Endothelial cell of umbilical vein (primary cell): ENCODE measurements at regions not wholly inside any gene's neighbourhood (a gene's known extent, or its start where the extent isn't known, plus 50 kb on each side); places are given as distances from the start of the nearest gene placed in this dataset.

Source experiments
- BruUV-seq: library from RNA; stranded (reverse); fragments of 400-500 nt; replicated peaks from 2 replicates; lab custom pipeline; 2021; lab: Mats Ljungman, UMichigan
- CTCF ChIA-PET: fragments of 300-600, 350-600 bp; sonication (Branson Sonifier 250); formaldehyde crosslinking; loops from one replicate; lab custom pipeline; 2021; ENCODE audit warnings: antibody characterized with exemption, inconsistent platforms; lab: Charles Lee
- POLR2A ChIA-PET: fragments of 300-600, 350-600 bp; sonication (Branson Sonifier 250); formaldehyde crosslinking; loops from one replicate; lab custom pipeline; 2021; ENCODE audit warnings: antibody characterized with exemption, inconsistent platforms; lab: Charles Lee
- DNase-seq: peaks from one replicate; pipeline ENCODE4 v3.0.0-alpha.2; 2011; ENCODE audit warnings: low read depth, low spot score
- FAIRE-seq: peaks from 2 replicates; lab custom pipeline; 2011; peaks lifted over from hg19 to GRCh38; lab: Jason Lieb, UNC
- H2AFZ ChIP-seq: 2 replicates; pipeline ENCODE4 v1.6.0; 2012; ENCODE audit warnings: low read depth, low read length, control low read depth, inconsistent platforms
- H3K27ac ChIP-seq: 2 replicates; pipeline ENCODE4 v1.5.1; 2011; ENCODE audit warnings: low read depth, mild to moderate bottlenecking, control low read depth, low read length, moderate library complexity; ENCODE audit not compliant: insufficient read depth
- H3K27me3 ChIP-seq, 2 experiments: 2 replicates each; pipeline versions ENCODE4 v1.6.0 to v1.6.1; 2011; ENCODE audit warnings: low read length in 2 of 2, mixed read lengths in 1 of 2; ENCODE audit not compliant: control insufficient read depth in 2 of 2, insufficient read depth in 2 of 2
- H3K36me3 ChIP-seq, 2 experiments: 2 replicates in 1 of 2; 3 replicates in 1 of 2; pipeline ENCODE4 v1.5.1; 2011; ENCODE audit warnings: low read length in 2 of 2, mild to moderate bottlenecking in 1 of 2, moderate library complexity in 1 of 2; ENCODE audit not compliant: control insufficient read depth in 2 of 2, insufficient read depth in 2 of 2; ENCODE audit errors: extremely low read depth in 1 of 2
- H3K4me1 ChIP-seq: 3 replicates; pipeline ENCODE4 v1.5.1; 2011; ENCODE audit warnings: mild to moderate bottlenecking, low read length; ENCODE audit not compliant: control insufficient read depth, insufficient read depth; ENCODE audit errors: extremely low read depth
- H3K4me2 ChIP-seq: 2 replicates; pipeline ENCODE4 v1.6.1; 2011; ENCODE audit warnings: low read length, control low read depth, mixed read lengths; ENCODE audit not compliant: insufficient read depth
- H3K4me3 ChIP-seq, 3 experiments: fragments of 200-600 bp in 1 of 3; sonication (generic), shearing (Covaris generic) in 1 of 3; replicated peaks in 1 of 3; 2 replicates each; pipeline ENCODE4 v1.5.1; 2011 to 2016; ENCODE audit warnings: control low read depth in 3 of 3, low read length in 3 of 3, mild to moderate bottlenecking in 2 of 3, inconsistent platforms in 1 of 3, low read depth in 1 of 3, moderate library complexity in 1 of 3; ENCODE audit not compliant: insufficient read depth in 1 of 3
- H3K79me2 ChIP-seq: 2 replicates; pipeline ENCODE4 v1.6.0; 2012; ENCODE audit warnings: low read length, inconsistent platforms; ENCODE audit not compliant: control insufficient read depth, insufficient read depth
- H3K9ac ChIP-seq: replicated peaks from 2 replicates; pipeline ENCODE3; 2011; ENCODE audit warnings: low read length, control low read depth; ENCODE audit not compliant: insufficient read depth; ENCODE audit errors: extremely low read depth
- H3K9me1 ChIP-seq: replicated peaks from 3 replicates; pipeline ENCODE4 v1.6.0; 2011; ENCODE audit warnings: mild to moderate bottlenecking, low read length; ENCODE audit not compliant: control insufficient read depth, insufficient read depth; ENCODE audit errors: extremely low read depth
- H3K9me3 ChIP-seq: replicated peaks from 2 replicates; pipeline ENCODE4 v1.5.1; 2012; ENCODE audit warnings: low read length, inconsistent platforms; ENCODE audit not compliant: control insufficient read depth, insufficient read depth
- H4K20me1 ChIP-seq: replicated peaks from 2 replicates; pipeline ENCODE3; 2011; ENCODE audit warnings: mild to moderate bottlenecking, low read length; ENCODE audit not compliant: control insufficient read depth, insufficient read depth; ENCODE audit errors: extremely low read depth
- EZH2 ChIP-seq: IDR thresholded peaks from 2 replicates; pipeline ENCODE4 v1.6.1; 2012; ENCODE audit warnings: borderline replicate concordance, low read depth, mild to moderate bottlenecking, moderate library complexity, low read length, inconsistent platforms; ENCODE audit not compliant: severe bottlenecking
- FOS ChIP-seq: IDR thresholded peaks from 2 replicates; pipeline ENCODE4 v1.6.1; 2011; ENCODE audit warnings: mild to moderate bottlenecking, low read length, moderate library complexity, borderline replicate concordance; ENCODE audit not compliant: insufficient read depth
- MYC ChIP-seq: IDR thresholded peaks from one replicate; pipeline ENCODE4 v1.6.1; 2011; ENCODE audit warnings: mild to moderate bottlenecking, low read depth, low read length
- POLR2AphosphoS5 ChIP-seq: IDR thresholded peaks from 2 replicates; pipeline ENCODE4 v1.6.1; 2012; ENCODE audit warnings: low read depth, mild to moderate bottlenecking, control low read depth, low read length, moderate library complexity; ENCODE audit not compliant: insufficient read depth
- dilution Hi-C: fragments of 300-500 bp; cut with MboI; formaldehyde crosslinking; loops from one replicate; pipeline ENCODE4 v1.15.0; 2019; ENCODE audit warnings: low sequenced_read_pairs; ENCODE audit not compliant: extremely low pct_ligation_motif_present
- intact Hi-C: fragments of 100-400 bp; cut with micrococcal nuclease; formaldehyde crosslinking; loops from one replicate; pipeline ENCODE4 v1.10.0; 2022
- TF ChIP-seq, protein P1 (sequence below), 2 donors: IDR thresholded peaks; 1 replicate in 1 of 2; 2 replicates in 1 of 2; pipeline ENCODE4 v1.5.1; 2011; ENCODE audit warnings: low read length in 2 of 2, mild to moderate bottlenecking in 2 of 2, moderate library complexity in 2 of 2, control low read depth in 1 of 2, inconsistent platforms in 1 of 2, low read depth in 1 of 2; ENCODE audit not compliant: insufficient read depth in 1 of 2; ENCODE audit errors: extremely low read depth in 1 of 2
- TF ChIP-seq, protein P2 (sequence below): IDR thresholded peaks from 2 replicates; pipeline ENCODE4 v1.6.1; 2011; ENCODE audit not compliant: insufficient read depth, insufficient read length

- Histone ChIP-seq H3K27ac (peak overlapping the region; percentile 87), H3K9me1 (no peaks in the 10 kb centered on the region), H3K4me2 (peak overlapping the region; percentile 86), H3K9ac (peak overlapping the region; percentile 65), H4K20me1 (no peaks in the 10 kb centered on the region), H3K4me3 (peak overlapping the region in 1 of 3 experiments; percentile 23), H3K36me3 (no peaks in the 10 kb centered on the region), H2AFZ (no peak overlapping the region), H3K9me3 (no peaks in the 10 kb centered on the region), H3K4me1 (peaks cover 45% of the 10 kb centered on the region), H3K27me3 (no peaks in the 10 kb centered on the region), H3K79me2 (peaks cover 60% of the 10 kb centered on the region)
- dilution Hi-C loops (no loop called here), intact Hi-C loops (loop anchor here (2.0 to 5.0 kb wide), 2 partner anchors 49 to 275 kb away; no protein-coding TSS in a partner anchor)
- DNase-seq (no peak), FAIRE-seq (no peak)
- BruUV-seq, result no TSS peak
- ChIA-PET POLR2A (no interaction called here), CTCF (interaction anchor here (1.2 to 1.4 kb wide), 3 partner anchors 11 to 92 kb away, joined by 3 to 11 read pairs (median 3); no protein-coding TSS in a partner anchor)
- TF ChIP-seq, protein P1, sequence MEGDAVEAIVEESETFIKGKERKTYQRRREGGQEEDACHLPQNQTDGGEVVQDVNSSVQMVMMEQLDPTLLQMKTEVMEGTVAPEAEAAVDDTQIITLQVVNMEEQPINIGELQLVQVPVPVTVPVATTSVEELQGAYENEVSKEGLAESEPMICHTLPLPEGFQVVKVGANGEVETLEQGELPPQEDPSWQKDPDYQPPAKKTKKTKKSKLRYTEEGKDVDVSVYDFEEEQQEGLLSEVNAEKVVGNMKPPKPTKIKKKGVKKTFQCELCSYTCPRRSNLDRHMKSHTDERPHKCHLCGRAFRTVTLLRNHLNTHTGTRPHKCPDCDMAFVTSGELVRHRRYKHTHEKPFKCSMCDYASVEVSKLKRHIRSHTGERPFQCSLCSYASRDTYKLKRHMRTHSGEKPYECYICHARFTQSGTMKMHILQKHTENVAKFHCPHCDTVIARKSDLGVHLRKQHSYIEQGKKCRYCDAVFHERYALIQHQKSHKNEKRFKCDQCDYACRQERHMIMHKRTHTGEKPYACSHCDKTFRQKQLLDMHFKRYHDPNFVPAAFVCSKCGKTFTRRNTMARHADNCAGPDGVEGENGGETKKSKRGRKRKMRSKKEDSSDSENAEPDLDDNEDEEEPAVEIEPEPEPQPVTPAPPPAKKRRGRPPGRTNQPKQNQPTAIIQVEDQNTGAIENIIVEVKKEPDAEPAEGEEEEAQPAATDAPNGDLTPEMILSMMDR (IDR thresholded peaks at IDR 0.05; ENCODE audit: extremely low read depth in 1 of 2, insufficient read depth in 1 of 2, low read depth in 1 of 2, low read length in 2 of 2), result no peak
- no peak for TF ChIP-seq MYC
- no peak for TF ChIP-seq POLR2AphosphoS5
- no peak for TF ChIP-seq EZH2
- TF ChIP-seq, protein P2, sequence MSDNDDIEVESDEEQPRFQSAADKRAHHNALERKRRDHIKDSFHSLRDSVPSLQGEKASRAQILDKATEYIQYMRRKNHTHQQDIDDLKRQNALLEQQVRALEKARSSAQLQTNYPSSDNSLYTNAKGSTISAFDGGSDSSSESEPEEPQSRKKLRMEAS, result no peak
- TF ChIP-seq FOS, result no peak
Observed at GRCh38 chr1:244322181-244322580, 129.5 kb downstream of the ADSS2 start.
